K562 (cell line): ENCODE measurements at regions not wholly inside any gene's neighbourhood (a gene's known extent, or its start where the extent isn't known, plus 50 kb on each side); places are given as distances from the start of the nearest gene placed in this dataset.

Experiments
- ATAC-seq: fragments of 200-7000 bp; cut with Tn5 transposase; 3 replicates; pipeline ENCODE4 v1.9.1; 2020; ENCODE audit warnings: moderate library complexity
- BruUV-seq: library from RNA; stranded (reverse); fragments of 400-500 nt; replicated peaks from 2 replicates; lab custom pipeline; 2021; lab: Mats Ljungman, UMichigan
- CTCF ChIA-PET: fragments of 300-600 bp; formaldehyde crosslinking; extraction: SDS; loops from one replicate; lab custom pipeline; 2021; ENCODE audit warnings: low intra/inter-chr PET ratio; lab: Yijun Ruan, JAX
- POLR2A ChIA-PET: fragments of 300-600, 350-650 bp; sonication (Branson Sonifier 250); formaldehyde crosslinking; extraction: SDS; loops from one replicate; lab custom pipeline; 2021; ENCODE audit warnings: antibody characterized with exemption, inconsistent platforms; lab: Yijun Ruan, JAX
- DNase-seq, 4 experiments: peaks; one replicate each; pipeline versions ENCODE4 v3.0.0 to v3.0.0-alpha.2; 2011 to 2018; ENCODE audit warnings: low spot score in 3 of 4, mixed read lengths in 3 of 4; ENCODE audit errors: extremely low read depth in 1 of 4
- FAIRE-seq: peaks from 2 replicates; lab custom pipeline; 2011; peaks lifted over from hg19 to GRCh38; lab: Jason Lieb, UNC
- H2AFZ ChIP-seq: 2 replicates; pipeline ENCODE4 v1.6.0; 2011; ENCODE audit warnings: low read depth, low read length, control low read depth, inconsistent platforms
- H3K27ac ChIP-seq: fragments of 200-600 bp; 3 replicates; pipeline ENCODE4 v1.8.0; 2011; ENCODE audit warnings: low read depth, mild to moderate bottlenecking, control low read depth, inconsistent platforms, low read length, moderate library complexity, mixed read lengths; ENCODE audit errors: extremely low read depth
- H3K27me3 ChIP-seq, 2 experiments: fragments of 300-600 bp in 1 of 2; 2 replicates in 1 of 2; 3 replicates in 1 of 2; pipeline versions ENCODE4 v1.6.0 to v1.8.0; 2011; ENCODE audit warnings: inconsistent platforms in 2 of 2, low read length in 2 of 2, mild to moderate bottlenecking in 1 of 2, mixed read lengths in 1 of 2, moderate library complexity in 1 of 2; ENCODE audit not compliant: control insufficient read depth in 2 of 2, insufficient read depth in 2 of 2
- H3K36me3 ChIP-seq: fragments of 300-600 bp; 3 replicates; pipeline ENCODE4 v1.8.0; 2011; ENCODE audit warnings: mild to moderate bottlenecking, low read length, inconsistent platforms; ENCODE audit not compliant: control insufficient read depth, insufficient read depth
- H3K4me1 ChIP-seq, 2 experiments: fragments of 200-600 bp in 1 of 2; replicated peaks in 1 of 2; 2 replicates in 1 of 2; 3 replicates in 1 of 2; pipeline versions ENCODE4 v1.5.1 to v1.8.0; 2011; ENCODE audit warnings: inconsistent platforms in 2 of 2, low read length in 2 of 2, mild to moderate bottlenecking in 1 of 2, mixed read lengths in 1 of 2, moderate library complexity in 1 of 2; ENCODE audit not compliant: control insufficient read depth in 2 of 2, insufficient read depth in 2 of 2
- H3K4me2 ChIP-seq: 2 replicates; pipeline ENCODE4 v1.6.1; 2011; ENCODE audit warnings: low read length, control low read depth, inconsistent platforms, mixed read lengths; ENCODE audit not compliant: insufficient read depth
- H3K4me3 ChIP-seq: fragments of 200-600 bp; sonication (generic), shearing (Covaris generic); 2 replicates; pipeline ENCODE4 v1.5.1; 2016; ENCODE audit warnings: control low read depth, inconsistent platforms
- H3K79me2 ChIP-seq: fragments of 200-600 bp; 3 replicates; pipeline ENCODE4 v1.8.0; 2011; ENCODE audit warnings: low read length, inconsistent platforms; ENCODE audit not compliant: control insufficient read depth, insufficient read depth
- H3K9ac ChIP-seq, 2 experiments: 2 replicates each; pipeline versions ENCODE4 v1.6.0 to v1.6.1; 2011; ENCODE audit warnings: low read depth in 2 of 2, low read length in 2 of 2, control low read depth in 1 of 2, inconsistent platforms in 1 of 2, mild to moderate bottlenecking in 1 of 2, mixed read lengths in 1 of 2; ENCODE audit not compliant: insufficient read depth in 1 of 2
- H3K9me1 ChIP-seq: one replicate; pipeline ENCODE4 v1.6.0; 2011; ENCODE audit warnings: inconsistent platforms, mild to moderate bottlenecking, low read length, moderate library complexity; ENCODE audit not compliant: control insufficient read depth, insufficient read depth
- H3K9me3 ChIP-seq: replicated peaks from 2 replicates; pipeline ENCODE4 v1.5.1; 2011; ENCODE audit warnings: low read depth, low read length, inconsistent platforms; ENCODE audit not compliant: control insufficient read depth, insufficient read depth
- H4K20me1 ChIP-seq: replicated peaks from 2 replicates; pipeline ENCODE4 v1.6.1; 2011; ENCODE audit warnings: low read length, inconsistent platforms, mixed read lengths; ENCODE audit not compliant: control insufficient read depth, insufficient read depth
- ARID1B ChIP-seq: fragments of 450-650 bp; IDR thresholded peaks from 2 replicates; pipeline ENCODE4 v1.6.1; 2016; ENCODE audit warnings: antibody characterized with exemption, mild to moderate bottlenecking, inconsistent platforms
- ATF7 ChIP-seq: fragments of 450-650 bp; IDR thresholded peaks from 2 replicates; pipeline ENCODE4 v1.7.1; 2014; ENCODE audit warnings: mild to moderate bottlenecking, moderate library complexity
- ETV1 ChIP-seq: fragments of 450-650 bp; conservative IDR thresholded peaks from 2 replicates; pipeline ENCODE4 v1.6.1; 2016; ENCODE audit warnings: missing genetic modification characterization, control low read depth, low read depth, missing compliant biosample characterization
- FOSL1 ChIP-seq: fragments of 200-800 bp; sonication (Bioruptor generic); conservative IDR thresholded peaks from 2 replicates; pipeline ENCODE4 v1.6.1; 2016; ENCODE audit warnings: missing genetic modification characterization, missing compliant biosample characterization
- PHB2 ChIP-seq: fragments of 450-650 bp; IDR thresholded peaks from 2 replicates; pipeline ENCODE4 v1.6.1; 2017; ENCODE audit warnings: low read depth
- SP1 ChIP-seq: sonication (generic); formaldehyde crosslinking; IDR thresholded peaks from 2 replicates; pipeline ENCODE4 v1.8.1; 2022; ENCODE audit warnings: mild to moderate bottlenecking, missing genetic modification reagents
- ZNF717 ChIP-seq: fragments of 250-450 bp; sonication (Bioruptor Pico); IDR thresholded peaks from 2 replicates; pipeline ENCODE4 v1.5.0; 2021
- WGBS: fragments of 100-300 bp; shearing (Covaris generic); methylation state at CpG from one replicate; pipeline ENCODE4 v1.1.6; 2016; ENCODE audit warnings: low coverage, mixed read lengths; ENCODE audit not compliant: insufficient coverage; ENCODE audit errors: missing lambda C conversion rate; 5-methylcytosine and 5-hydroxymethylcytosine counted together
- in situ Hi-C: fragments of 300-500 bp; cut with MboI; formaldehyde crosslinking; loops from 4 replicates; pipeline ENCODE4 v1.15.0; 2018; ENCODE audit warnings: inconsistent platforms, mixed read lengths
- intact Hi-C: fragments of 100-400 bp; cut with micrococcal nuclease; formaldehyde crosslinking; loops from 2 replicates; pipeline ENCODE4 v1.14.2; 2022
- TF ChIP-seq, protein P1 (sequence below), 2 experiments: fragments of 450-650 bp in 1 of 2; sonication (generic) in 1 of 2; formaldehyde crosslinking in 1 of 2; IDR thresholded peaks in 1 of 2; conservative IDR thresholded peaks in 1 of 2; 2 replicates each; pipeline versions ENCODE4 v1.6.1 to v1.8.1; 2016 to 2023; ENCODE audit warnings: mild to moderate bottlenecking in 2 of 2, moderate library complexity in 2 of 2, inconsistent platforms in 1 of 2, missing genetic modification reagents in 1 of 2

DNA sequence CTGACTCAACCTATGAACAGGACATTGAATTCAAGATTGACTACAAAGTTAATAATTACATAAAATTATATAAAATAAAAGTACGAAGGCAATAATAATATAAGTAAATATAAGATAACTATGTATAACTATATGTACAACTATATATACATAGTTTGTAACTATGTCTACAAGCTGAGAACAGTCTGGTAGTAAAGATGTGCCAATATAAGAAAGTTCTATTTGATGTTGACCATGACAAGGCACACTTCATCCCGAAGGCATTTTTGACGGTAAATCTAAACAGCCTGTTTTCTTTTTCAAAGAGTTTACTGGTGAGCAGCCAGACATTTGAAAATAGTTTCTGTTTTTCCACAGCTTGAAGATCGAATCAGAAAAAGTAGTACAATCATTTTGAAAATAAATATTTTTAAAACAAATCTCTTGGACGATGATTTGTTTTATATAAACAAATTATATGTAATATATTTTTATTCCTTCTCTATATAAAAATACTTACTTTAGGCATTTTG, 112.9 kb downstream of the CEP44 start:
- intact Hi-C loops (no loop called here), in situ Hi-C loops (no loop called here)
- Histone ChIP-seq H3K27me3 (no peaks in the 10 kb centered on the region), H3K4me1 (peaks cover 0 to 1% of the 10 kb centered on the region in 2 experiments; a peak in 2 of 5 replicates), H3K9me1 (no peaks in the 10 kb centered on the region), H3K36me3 (no peaks in the 10 kb centered on the region), H3K4me3 (no peak overlapping the region), H3K27ac (no peak overlapping the region), H2AFZ (no peak overlapping the region), H3K9me3 (no peaks in the 10 kb centered on the region), H3K4me2 (no peak overlapping the region), H3K9ac (no peak overlapping the region), H3K79me2 (no peaks in the 10 kb centered on the region), H4K20me1 (no peaks in the 10 kb centered on the region)
- ChIA-PET POLR2A (no interaction called here), CTCF (no interaction called here)
- no peak for ATAC-seq
- no peak for TF ChIP-seq ETV1 (tag)
- 73% methylated on average over 5 of the region's 5 CpGs for WGBS
- no peak for DNase-seq
- FAIRE-seq: no peak
- no TSS peak for BruUV-seq

DNA sequence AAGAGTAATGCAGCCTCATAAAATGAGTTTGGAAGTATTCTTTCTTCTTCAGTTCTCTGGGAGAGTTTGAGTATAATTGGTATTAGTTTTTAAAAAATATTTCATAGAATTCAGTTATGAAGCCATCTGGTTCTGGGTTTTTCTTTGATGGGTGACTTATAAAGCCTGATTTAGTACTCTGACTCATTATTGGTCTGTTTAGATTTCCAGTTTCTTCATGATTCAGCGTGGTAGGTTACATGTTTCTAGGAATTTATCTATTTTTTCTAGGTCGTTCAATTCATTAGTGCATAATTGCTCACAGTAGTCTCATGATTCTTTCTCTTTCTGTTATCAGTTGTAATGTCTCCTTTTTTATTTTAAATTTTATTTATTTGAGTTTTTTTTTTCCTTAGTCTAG, 111.2 kb downstream of the CEP44 start:
- no peak for ATAC-seq
- FAIRE-seq: no peak
- ChIA-PET POLR2A (no interaction called here), CTCF (no interaction called here)
- Histone ChIP-seq H3K9me3 (no peaks in the 10 kb centered on the region), H3K9me1 (no peaks in the 10 kb centered on the region), H3K4me3 (no peak overlapping the region), H3K4me1 (no peaks in the 10 kb centered on the region; a peak in 1 of 5 replicates), H3K36me3 (no peaks in the 10 kb centered on the region), H3K9ac (no peak overlapping the region), H3K4me2 (no peak overlapping the region), H3K79me2 (no peaks in the 10 kb centered on the region), H3K27me3 (no peaks in the 10 kb centered on the region), H4K20me1 (no peaks in the 10 kb centered on the region), H2AFZ (peak overlapping the region; percentile 48), H3K27ac (no peak overlapping the region)
- in situ Hi-C loops: no loop called here
- intact Hi-C loops: no loop called here
- no peak for DNase-seq
- TF ChIP-seq PHB2: no peak
- TF ChIP-seq ARID1B: peak; percentile 39; the same call in 1 of the 2 replicates
- TF ChIP-seq, protein P1, sequence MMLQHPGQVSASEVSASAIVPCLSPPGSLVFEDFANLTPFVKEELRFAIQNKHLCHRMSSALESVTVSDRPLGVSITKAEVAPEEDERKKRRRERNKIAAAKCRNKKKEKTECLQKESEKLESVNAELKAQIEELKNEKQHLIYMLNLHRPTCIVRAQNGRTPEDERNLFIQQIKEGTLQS (IDR thresholded peaks at IDR 0.05): peak; percentile 43; the same call in 1 of the 2 replicates
- TF ChIP-seq, protein P1 (CRISPR knock-in tag; conservative IDR thresholded peaks at IDR 0.05): no peak
- no peak for TF ChIP-seq ATF7
- TF ChIP-seq ZNF717 (CRISPR knock-in tag): no peak
- peak; percentile 64 for TF ChIP-seq FOSL1 (tag)
- no peak for TF ChIP-seq SP1
- no TSS peak for BruUV-seq
- 7% methylated on average over 2 of the region's 2 CpGs for WGBS
